ENCODE measurements at regions not wholly inside any gene's neighbourhood (a gene's known extent, or its start where the extent isn't known, plus 50 kb on each side); places are given as distances from the start of the nearest gene placed in this dataset.

DNA sequence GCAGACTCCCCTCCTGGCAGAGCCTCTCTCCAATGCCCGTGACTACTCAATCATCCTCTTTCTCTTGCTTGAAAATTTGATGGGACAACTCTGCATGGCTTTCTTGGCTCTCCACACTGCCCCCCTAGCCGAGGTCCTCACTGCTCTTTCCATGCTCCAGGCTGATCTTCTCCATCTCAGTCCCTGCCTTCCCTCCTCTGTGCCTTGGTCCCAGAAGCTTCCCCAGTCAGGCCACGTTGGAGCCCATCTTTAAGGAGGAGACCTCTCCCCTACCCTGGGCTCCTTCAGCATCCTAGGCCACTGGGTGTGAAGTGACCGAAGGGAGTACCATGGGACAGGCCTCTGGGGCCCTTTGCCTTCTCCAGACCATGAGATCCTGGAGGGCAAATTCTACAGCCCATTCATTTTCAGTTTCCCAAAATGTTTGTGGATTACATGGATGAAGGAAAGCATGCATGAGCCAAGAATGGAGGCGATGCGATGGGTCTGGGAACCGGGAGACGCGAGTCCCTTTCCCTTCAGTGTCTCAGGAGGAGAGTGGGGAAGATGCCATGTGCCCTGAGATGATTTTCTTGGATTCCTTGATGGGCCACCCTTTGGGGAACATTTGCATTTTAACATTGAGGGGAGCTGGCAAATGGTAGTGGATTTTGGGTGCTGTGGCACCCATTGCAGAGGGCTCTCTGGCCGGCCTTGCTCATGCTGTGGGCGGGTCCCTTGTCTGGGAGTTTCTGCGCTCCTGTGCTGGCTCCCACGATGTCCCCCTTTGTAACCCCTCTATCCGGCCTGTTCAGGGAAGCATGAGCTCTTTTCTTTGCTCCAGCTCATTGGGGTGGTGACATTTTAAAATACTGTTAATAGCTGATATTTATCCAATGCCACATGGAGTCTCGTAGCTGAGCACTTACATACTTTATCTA, 376.6 kb downstream of the RPS24 start:
- TF ChIP-seq, protein P1, sequence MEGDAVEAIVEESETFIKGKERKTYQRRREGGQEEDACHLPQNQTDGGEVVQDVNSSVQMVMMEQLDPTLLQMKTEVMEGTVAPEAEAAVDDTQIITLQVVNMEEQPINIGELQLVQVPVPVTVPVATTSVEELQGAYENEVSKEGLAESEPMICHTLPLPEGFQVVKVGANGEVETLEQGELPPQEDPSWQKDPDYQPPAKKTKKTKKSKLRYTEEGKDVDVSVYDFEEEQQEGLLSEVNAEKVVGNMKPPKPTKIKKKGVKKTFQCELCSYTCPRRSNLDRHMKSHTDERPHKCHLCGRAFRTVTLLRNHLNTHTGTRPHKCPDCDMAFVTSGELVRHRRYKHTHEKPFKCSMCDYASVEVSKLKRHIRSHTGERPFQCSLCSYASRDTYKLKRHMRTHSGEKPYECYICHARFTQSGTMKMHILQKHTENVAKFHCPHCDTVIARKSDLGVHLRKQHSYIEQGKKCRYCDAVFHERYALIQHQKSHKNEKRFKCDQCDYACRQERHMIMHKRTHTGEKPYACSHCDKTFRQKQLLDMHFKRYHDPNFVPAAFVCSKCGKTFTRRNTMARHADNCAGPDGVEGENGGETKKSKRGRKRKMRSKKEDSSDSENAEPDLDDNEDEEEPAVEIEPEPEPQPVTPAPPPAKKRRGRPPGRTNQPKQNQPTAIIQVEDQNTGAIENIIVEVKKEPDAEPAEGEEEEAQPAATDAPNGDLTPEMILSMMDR (IDR thresholded peaks at IDR 0.05): no peak
- DNase-seq: no peak
- H3K27ac ChIP-seq: no peak overlapping the region
- no peak overlapping the region for H3K4me3 ChIP-seq
- H3K36me3 ChIP-seq: no peaks in the 10 kb centered on the region
- H3K27me3 ChIP-seq: peaks cover 0 to 26% of the 10 kb centered on the region in 2 donors
- intact Hi-C loops (cut with DNase I): no loop called here
- H3K4me1 ChIP-seq: peaks cover 0 to 20% of the 10 kb centered on the region in 2 donors
- H3K9me3 ChIP-seq: no peaks in the 10 kb centered on the region
- ATAC-seq: no peak

GRCh38 chr10:78411716-78412115, 378.1 kb downstream of the RPS24 start:
- DNase-seq (no peak), ATAC-seq (no peak)
- Histone ChIP-seq H3K4me3 (no peak overlapping the region), H3K9me3 (no peaks in the 10 kb centered on the region), H3K4me1 (peaks cover 0 to 19% of the 10 kb centered on the region in 2 donors), H3K27me3 (peaks cover 0 to 13% of the 10 kb centered on the region in 2 donors), H3K27ac (no peak overlapping the region), H3K36me3 (no peaks in the 10 kb centered on the region)
- intact Hi-C loops (cut with DNase I): no loop called here
- TF ChIP-seq, protein P1 (IDR thresholded peaks at IDR 0.05): no peak

DNA sequence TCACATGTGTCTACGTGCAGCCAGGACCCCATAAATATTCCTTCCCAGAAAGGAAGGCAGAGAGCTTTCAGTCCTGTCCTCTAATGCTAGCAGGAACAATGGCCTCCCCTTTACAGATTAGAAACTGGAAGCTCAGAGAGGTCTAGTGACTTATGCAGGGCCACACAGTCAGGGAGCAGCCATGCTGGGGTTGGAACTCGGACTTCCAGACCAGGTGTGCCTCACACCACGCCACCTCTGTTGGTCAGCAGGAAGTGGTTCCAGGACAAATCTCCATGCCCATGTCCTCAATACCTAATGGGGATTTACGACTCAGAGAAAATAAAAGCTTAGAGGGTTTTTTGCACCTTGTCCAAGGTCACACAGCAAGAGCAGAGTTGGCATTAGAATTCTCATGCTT, 378.9 kb downstream of the RPS24 start:
- Histone ChIP-seq H3K4me3 (no peak overlapping the region), H3K27me3 (peaks cover 0 to 4% of the 10 kb centered on the region in 2 donors), H3K27ac (no peak overlapping the region), H3K4me1 (peaks cover 0 to 11% of the 10 kb centered on the region in 2 donors), H3K36me3 (no peaks in the 10 kb centered on the region), H3K9me3 (no peaks in the 10 kb centered on the region)
- intact Hi-C loops (cut with DNase I): no loop called here
- DNase-seq: no peak
- no peak for ATAC-seq
- TF ChIP-seq, protein P1 (IDR thresholded peaks at IDR 0.05): no peak

GRCh38 chr10:78413076-78414055, 379.7 kb downstream of the RPS24 start:
- H3K27ac ChIP-seq: no peak overlapping the region
- no peak for ATAC-seq
- H3K4me3 ChIP-seq: no peak overlapping the region
- H3K4me1 ChIP-seq: peaks cover 0 to 7% of the 10 kb centered on the region in 2 donors
- TF ChIP-seq, protein P1 (IDR thresholded peaks at IDR 0.05): no peak
- no peaks in the 10 kb centered on the region for H3K9me3 ChIP-seq
- H3K36me3 ChIP-seq: no peaks in the 10 kb centered on the region
- no peaks in the 10 kb centered on the region for H3K27me3 ChIP-seq
- intact Hi-C loops (cut with DNase I): no loop called here
- DNase-seq: peak in 1 of 4 donors; percentile 50

- intact Hi-C loops (cut with DNase I): no loop called here
- TF ChIP-seq, protein P1 (IDR thresholded peaks at IDR 0.05): no peak
- H3K9me3 ChIP-seq: no peaks in the 10 kb centered on the region
- ATAC-seq (no peak), DNase-seq (no peak)
- no peak overlapping the region for H3K27ac ChIP-seq
- no peaks in the 10 kb centered on the region for H3K36me3 ChIP-seq
- H3K4me3 ChIP-seq: no peak overlapping the region
- no peaks in the 10 kb centered on the region for H3K27me3 ChIP-seq
- H3K4me1 ChIP-seq: no peaks in the 10 kb centered on the region
These were observed 380.7 kb downstream of the RPS24 start for GRCh38 chr10:78414380-78414779.

Measured in left lung (tissue), 4 donors.